Activated naive CD4-positive, alpha-beta T cell treated with anti-CD3 and anti-CD28 coated beads, Interleukin-2, amount 50 U/mL, for 24 hours (primary cell): ENCODE measurements at regions not wholly inside any gene's neighbourhood (a gene's known extent, or its start where the extent isn't known, plus 50 kb on each side); places are given as distances from the start of the nearest gene placed in this dataset.
"Not testable (repeated sequence)": the region's sequence is repeated elsewhere in the genome, so short reads cannot be mapped to it uniquely, and the experiment has no call there.

ENCODE experiments used
- H3K27ac Mint-ChIP-seq: one replicate; pipeline ENCODE4 v1.8.0; 2021; ENCODE audit warnings: mild to moderate bottlenecking, mixed read lengths
- H3K27me3 Mint-ChIP-seq: one replicate; pipeline ENCODE4 v1.8.0; 2021; ENCODE audit warnings: mixed read lengths
- H3K36me3 Mint-ChIP-seq: one replicate; pipeline ENCODE4 v1.8.0; 2021; ENCODE audit warnings: mixed read lengths
- H3K4me1 Mint-ChIP-seq: one replicate; pipeline ENCODE4 v1.8.0; 2021; ENCODE audit warnings: mixed read lengths
- H3K4me3 Mint-ChIP-seq: one replicate; pipeline ENCODE4 v1.8.0; 2021; ENCODE audit warnings: mild to moderate bottlenecking, mixed read lengths
- H3K9me3 Mint-ChIP-seq: one replicate; pipeline ENCODE4 v1.8.0; 2021; ENCODE audit warnings: mixed read lengths

GRCh38 chr14:44453433-44454171, 53.5 kb downstream of the FSCB start:
- Mint-ChIP-seq H3K4me3 (no peak overlapping the region), H3K4me1 (no peaks in the 10 kb centered on the region), H3K27ac (no peak overlapping the region), H3K27me3 (no peaks in the 10 kb centered on the region), H3K36me3 (no peaks in the 10 kb centered on the region), H3K9me3 (peaks cover 11% of the 10 kb centered on the region)

DNA sequence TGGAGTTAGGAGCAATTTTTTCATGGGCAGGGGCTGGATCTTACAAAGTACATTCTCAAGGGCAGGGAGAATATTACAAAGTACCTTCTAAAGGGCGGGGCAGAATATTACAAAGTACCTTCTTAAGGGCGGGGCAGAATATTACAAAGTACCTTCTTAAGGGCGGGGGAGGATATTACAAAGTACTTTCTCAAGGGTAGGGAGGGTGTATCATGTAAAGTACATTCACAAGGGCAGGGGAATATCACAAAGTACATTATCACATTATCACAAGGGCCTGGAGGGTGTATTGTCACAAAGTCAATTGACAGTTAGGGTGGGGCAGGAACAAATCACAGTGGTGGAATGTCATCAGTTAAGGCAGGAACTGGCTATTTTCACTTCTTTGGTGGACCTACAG, 56.9 kb downstream of the FSCB start:
- H3K4me1 Mint-ChIP-seq, H3K9me3 Mint-ChIP-seq, H3K4me3 Mint-ChIP-seq, H3K27me3 Mint-ChIP-seq, H3K36me3 Mint-ChIP-seq, H3K27ac Mint-ChIP-seq: not testable (repeated sequence)

- H3K27me3 Mint-ChIP-seq = no peaks in the 10 kb centered on the region
- H3K9me3 Mint-ChIP-seq = peaks cover 10% of the 10 kb centered on the region
- no peaks in the 10 kb centered on the region for H3K36me3 Mint-ChIP-seq
- no peak overlapping the region for H3K4me3 Mint-ChIP-seq
- H3K4me1 Mint-ChIP-seq = no peaks in the 10 kb centered on the region
- H3K27ac Mint-ChIP-seq = no peak overlapping the region
Measured at GRCh38 chr14:44449680-44450079, 57.4 kb downstream of the FSCB start.

GRCh38 chr14:44448951-44449358, 58.1 kb downstream of the FSCB start:
- no peaks in the 10 kb centered on the region for H3K4me1 Mint-ChIP-seq
- H3K9me3 Mint-ChIP-seq = peaks cover 10% of the 10 kb centered on the region
- no peak overlapping the region for H3K4me3 Mint-ChIP-seq
- H3K27me3 Mint-ChIP-seq = no peaks in the 10 kb centered on the region
- no peaks in the 10 kb centered on the region for H3K36me3 Mint-ChIP-seq
- no peak overlapping the region for H3K27ac Mint-ChIP-seq

- Mint-ChIP-seq H3K4me1 (no peaks in the 10 kb centered on the region), H3K27me3 (no peaks in the 10 kb centered on the region), H3K27ac (no peak overlapping the region), H3K9me3 (peaks cover 10% of the 10 kb centered on the region), H3K36me3 (no peaks in the 10 kb centered on the region), H3K4me3 (no peak overlapping the region)
Measured at GRCh38 chr14:44446965-44447364, 60.1 kb downstream of the FSCB start.

DNA sequence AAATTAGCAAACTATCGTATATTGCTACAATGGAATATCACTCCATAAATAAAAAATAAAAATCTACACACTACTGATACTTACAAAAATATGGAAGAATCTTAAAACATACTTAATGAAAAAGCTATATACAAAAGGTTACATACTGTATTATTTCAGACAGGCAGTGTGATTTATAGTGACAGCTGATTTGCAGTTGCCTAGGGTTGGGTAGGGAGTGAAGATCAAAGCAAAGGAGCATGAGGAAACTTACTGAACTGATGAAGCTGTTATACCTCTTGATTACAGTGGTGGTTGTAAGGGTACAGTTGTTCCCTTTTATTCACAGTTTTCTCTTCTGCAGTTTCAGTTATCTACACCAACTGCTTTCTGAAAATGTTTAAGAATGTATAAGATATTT, 62.6 kb downstream of the FSCB start:
- peaks cover 21% of the 10 kb centered on the region for H3K9me3 Mint-ChIP-seq
- H3K4me3 Mint-ChIP-seq = no peak overlapping the region
- no peak overlapping the region for H3K27ac Mint-ChIP-seq
- no peaks in the 10 kb centered on the region for H3K36me3 Mint-ChIP-seq
- H3K4me1 Mint-ChIP-seq = no peaks in the 10 kb centered on the region
- no peaks in the 10 kb centered on the region for H3K27me3 Mint-ChIP-seq

- H3K27ac Mint-ChIP-seq = no peak overlapping the region
- peaks cover 11% of the 10 kb centered on the region for H3K9me3 Mint-ChIP-seq
- no peaks in the 10 kb centered on the region for H3K27me3 Mint-ChIP-seq
- no peak overlapping the region for H3K4me3 Mint-ChIP-seq
- H3K36me3 Mint-ChIP-seq = no peaks in the 10 kb centered on the region
- no peaks in the 10 kb centered on the region for H3K4me1 Mint-ChIP-seq
Measured at GRCh38 chr14:44438936-44439335, 68.1 kb downstream of the FSCB start.

GRCh38 chr14:44438221-44438620, 68.9 kb downstream of the FSCB start:
- Mint-ChIP-seq H3K4me3 (no peak overlapping the region), H3K27ac (no peak overlapping the region), H3K4me1 (no peaks in the 10 kb centered on the region), H3K27me3 (no peaks in the 10 kb centered on the region), H3K36me3 (no peaks in the 10 kb centered on the region), H3K9me3 (peaks cover 11% of the 10 kb centered on the region)

GRCh38 chr14:44436458-44436857, 70.6 kb downstream of the FSCB start:
- Mint-ChIP-seq H3K27me3 (peaks cover 2% of the 10 kb centered on the region), H3K36me3 (no peaks in the 10 kb centered on the region), H3K9me3 (peaks cover 14% of the 10 kb centered on the region), H3K4me1 (no peaks in the 10 kb centered on the region), H3K27ac (no peak overlapping the region), H3K4me3 (no peak overlapping the region)

DNA sequence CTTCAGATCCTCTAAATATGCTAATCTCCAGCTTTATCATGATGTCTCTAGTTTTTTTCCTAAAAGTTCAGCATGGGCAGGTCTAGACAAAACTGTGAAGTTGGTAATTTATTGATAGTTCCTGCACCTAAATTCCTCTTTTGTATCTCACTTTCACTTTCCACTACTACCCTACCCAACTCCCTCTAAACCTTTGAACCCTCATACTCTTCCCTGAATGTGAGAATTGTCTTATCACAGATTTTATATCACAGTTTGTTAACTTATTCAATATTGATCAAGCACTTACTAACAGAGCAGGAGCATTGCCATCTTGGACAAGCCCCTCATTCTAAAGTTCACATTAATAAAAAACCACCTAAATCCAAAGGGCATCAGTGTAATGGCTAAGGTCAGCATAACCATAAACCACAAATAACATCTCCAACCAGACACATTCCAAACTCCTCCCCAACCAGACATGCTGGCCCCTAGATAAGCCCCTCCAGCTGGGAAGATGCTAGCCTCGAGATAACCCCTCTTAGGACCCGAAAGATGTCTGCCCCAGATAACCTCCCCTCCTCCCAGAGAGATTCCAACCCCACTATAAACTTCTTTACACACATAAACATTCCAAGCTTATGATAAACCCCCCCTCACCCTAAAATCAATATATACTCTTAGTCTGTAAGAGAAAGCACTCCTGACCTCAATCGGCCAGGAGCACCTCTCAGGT, 78.7 kb downstream of the FSCB start:
- H3K9me3 Mint-ChIP-seq = peaks cover 9% of the 10 kb centered on the region
- H3K4me3 Mint-ChIP-seq = no peak overlapping the region
- H3K27ac Mint-ChIP-seq = no peak overlapping the region
- no peaks in the 10 kb centered on the region for H3K4me1 Mint-ChIP-seq
- H3K27me3 Mint-ChIP-seq = peaks cover 2% of the 10 kb centered on the region
- H3K36me3 Mint-ChIP-seq = peaks cover 1% of the 10 kb centered on the region

DNA sequence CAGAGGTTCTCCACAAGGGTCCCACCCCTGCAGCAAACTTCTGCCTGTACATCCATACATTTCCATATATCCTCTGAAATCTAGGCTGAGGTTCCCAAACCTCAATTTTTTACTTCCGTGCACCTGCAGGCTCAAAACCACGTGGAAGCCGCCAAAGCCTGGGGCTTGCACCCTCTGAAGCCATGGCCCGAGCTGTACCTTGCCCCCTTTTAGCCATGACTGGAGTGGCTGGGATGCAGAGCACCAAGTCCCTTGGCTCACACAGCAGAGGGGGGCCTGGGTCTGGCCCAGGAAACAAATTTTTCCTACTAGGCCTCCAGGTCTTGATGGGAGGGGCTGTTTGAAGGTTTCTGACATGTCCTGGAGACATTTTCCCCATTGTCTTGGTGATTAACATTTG, 84.4 kb downstream of the FSCB start:
- Mint-ChIP-seq H3K36me3 (no peaks in the 10 kb centered on the region), H3K27me3 (no peaks in the 10 kb centered on the region), H3K9me3 (peaks cover 10% of the 10 kb centered on the region), H3K27ac (no peak overlapping the region), H3K4me1 (no peaks in the 10 kb centered on the region), H3K4me3 (no peak overlapping the region)

- Mint-ChIP-seq H3K27me3 (no peaks in the 10 kb centered on the region), H3K9me3 (peaks cover 10% of the 10 kb centered on the region), H3K4me1 (no peaks in the 10 kb centered on the region), H3K36me3 (no peaks in the 10 kb centered on the region), H3K27ac (no peak overlapping the region), H3K4me3 (no peak overlapping the region)
Measured at GRCh38 chr14:44420226-44420625, 86.9 kb downstream of the FSCB start.

- H3K4me3 Mint-ChIP-seq = no peak overlapping the region
- no peaks in the 10 kb centered on the region for H3K4me1 Mint-ChIP-seq
- H3K9me3 Mint-ChIP-seq = peaks cover 15% of the 10 kb centered on the region
- H3K27ac Mint-ChIP-seq = no peak overlapping the region
- H3K27me3 Mint-ChIP-seq = no peaks in the 10 kb centered on the region
- H3K36me3 Mint-ChIP-seq = no peaks in the 10 kb centered on the region
Measured at GRCh38 chr14:44418856-44419255, 88.2 kb downstream of the FSCB start.

DNA sequence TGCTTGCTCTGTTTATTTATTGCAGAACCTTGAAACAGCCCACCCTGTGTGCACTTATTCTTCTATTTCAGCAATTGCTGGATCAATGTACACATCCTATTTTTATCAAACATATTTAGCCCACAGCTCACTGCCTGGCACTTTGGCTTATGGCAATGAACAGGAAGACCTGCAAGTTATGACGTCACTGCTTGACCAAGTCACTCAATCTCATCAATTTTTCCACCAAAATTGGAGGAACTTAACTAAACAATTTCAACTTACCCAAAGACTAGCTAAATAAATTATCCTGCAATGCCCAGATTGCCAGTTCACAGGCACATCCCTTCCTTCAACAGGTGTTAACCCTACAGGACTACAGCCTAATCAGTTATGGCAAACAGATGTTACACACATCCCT, 89.3 kb downstream of the FSCB start:
- Mint-ChIP-seq H3K4me1 (no peaks in the 10 kb centered on the region), H3K27ac (no peak overlapping the region), H3K36me3 (no peaks in the 10 kb centered on the region), H3K27me3 (no peaks in the 10 kb centered on the region), H3K9me3 (peaks cover 15% of the 10 kb centered on the region), H3K4me3 (no peak overlapping the region)

DNA sequence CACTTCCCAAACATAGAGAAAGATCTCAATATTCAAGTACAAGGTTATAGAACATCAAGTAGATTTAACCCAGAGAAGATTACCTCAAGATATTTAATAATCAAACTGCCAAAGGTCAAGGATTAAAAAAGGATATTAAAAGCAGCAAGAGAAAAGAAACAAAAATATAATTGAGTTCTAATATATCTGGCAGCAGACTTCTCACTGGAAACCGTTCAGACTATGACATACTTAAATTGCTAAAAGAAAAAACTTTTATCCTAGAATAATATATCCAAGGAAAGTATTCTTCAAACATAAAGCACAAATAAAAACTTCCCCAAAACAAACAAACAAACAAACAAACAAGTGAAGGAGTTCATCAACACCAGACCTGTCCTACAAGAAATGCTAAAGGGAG, 92.4 kb downstream of the FSCB start:
- H3K9me3 Mint-ChIP-seq = peaks cover 15% of the 10 kb centered on the region

DNA sequence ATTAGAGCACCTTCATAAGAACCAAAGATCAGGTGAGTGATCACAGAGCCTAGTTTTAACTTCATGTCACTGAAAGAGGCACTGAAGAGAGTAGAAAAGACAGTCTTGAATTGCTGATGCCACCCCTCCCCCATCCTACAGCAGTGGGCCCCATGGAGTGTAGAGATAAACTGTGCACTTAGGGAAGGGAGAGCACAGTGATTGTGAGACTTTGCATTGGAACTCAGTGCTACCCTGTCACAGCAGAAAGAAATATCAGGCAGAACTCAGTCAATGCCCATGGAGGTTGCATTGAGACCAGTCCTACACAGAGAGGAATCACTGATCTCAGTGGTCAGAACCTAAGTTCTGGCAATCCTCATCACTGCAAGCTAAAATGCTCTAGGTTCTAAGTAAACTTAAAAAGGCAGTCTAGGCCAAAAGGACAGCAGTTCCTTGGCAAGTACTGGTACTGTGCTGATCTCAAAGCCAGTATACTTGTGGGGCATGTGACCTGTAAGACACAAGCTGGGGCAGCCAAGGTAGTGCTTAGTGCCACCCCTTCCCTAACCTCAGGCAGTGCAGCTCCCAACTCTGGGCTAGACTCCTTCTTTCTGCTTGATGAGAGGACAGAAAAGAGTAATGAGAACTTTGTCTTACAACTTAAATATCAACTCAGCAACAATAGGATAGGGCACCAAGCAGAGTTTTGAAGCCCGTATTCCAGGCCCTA, 94.1 kb downstream of the FSCB start:
- no peak overlapping the region for H3K27ac Mint-ChIP-seq
- H3K4me3 Mint-ChIP-seq = no peak overlapping the region
- H3K9me3 Mint-ChIP-seq = peaks cover 6% of the 10 kb centered on the region
- no peaks in the 10 kb centered on the region for H3K27me3 Mint-ChIP-seq
- no peaks in the 10 kb centered on the region for H3K36me3 Mint-ChIP-seq
- H3K4me1 Mint-ChIP-seq = no peaks in the 10 kb centered on the region

More for the DNA sequence above, 92.4 kb downstream of the FSCB start:
- no peak overlapping the region for H3K4me3 Mint-ChIP-seq
- H3K27me3 Mint-ChIP-seq = no peaks in the 10 kb centered on the region
- H3K4me1 Mint-ChIP-seq = no peaks in the 10 kb centered on the region
- no peak overlapping the region for H3K27ac Mint-ChIP-seq
- no peaks in the 10 kb centered on the region for H3K36me3 Mint-ChIP-seq
